DND-41 (cell line): ENCODE measurements at regions not wholly inside any gene's neighbourhood (a gene's known extent, or its start where the extent isn't known, plus 50 kb on each side); places are given as distances from the start of the nearest gene placed in this dataset.

ENCODE experiments used
- CTCF ChIP-seq: IDR thresholded peaks from 2 replicates; pipeline ENCODE4 v1.5.1; 2012; ENCODE audit warnings: borderline replicate concordance, low read length, moderate library complexity, mild to moderate bottlenecking; ENCODE audit not compliant: poor library complexity, severe bottlenecking; ENCODE audit errors: extremely low read depth
- EZH2 ChIP-seq: IDR thresholded peaks from 3 replicates; pipeline ENCODE4 v1.6.1; 2012; ENCODE audit warnings: borderline replicate concordance, low read depth, mild to moderate bottlenecking, moderate library complexity, low read length, inconsistent platforms; ENCODE audit not compliant: severe bottlenecking

GRCh38 chr3:31029706-31030105 lies 135.2 kb upstream of the GADL1 start:
- TF ChIP-seq CTCF (no peak), EZH2 (no peak)
